Activated T-helper 1 cell treated with anti-CD3 and anti-CD28 coated beads, Interleukin-2, amount 50 U/mL, for 16 hours (primary cell): ENCODE measurements at regions not wholly inside any gene's neighbourhood (a gene's known extent, or its start where the extent isn't known, plus 50 kb on each side); places are given as distances from the start of the nearest gene placed in this dataset.
"Not testable (repeated sequence)": the region's sequence is repeated elsewhere in the genome, so short reads cannot be mapped to it uniquely, and the experiment has no call there.

Source experiments
- DNase-seq, 2 donors: peaks; one replicate each; pipeline ENCODE4 v3.0.0-alpha.2; 2020; ENCODE audit warnings: low read depth in 1 of 2, low spot score in 1 of 2

GRCh38 chr20:51129147-51129776, 106.4 kb upstream of the KCNG1 start:
- no peak for DNase-seq

- DNase-seq = no peak
Measured at GRCh38 chr20:51128198-51128597, 105.3 kb upstream of the KCNG1 start.

GRCh38 chr20:51127713-51128112, 104.8 kb upstream of the KCNG1 start:
- no peak for DNase-seq

- DNase-seq = no peak
Measured at GRCh38 chr20:51126337-51126736, 103.4 kb upstream of the KCNG1 start.

- DNase-seq = no peak
Measured at GRCh38 chr20:51125780-51126179, 102.9 kb upstream of the KCNG1 start.

GRCh38 chr20:51125105-51125504, 102.2 kb upstream of the KCNG1 start:
- DNase-seq = no peak

GRCh38 chr20:51123887-51124286, 101.0 kb upstream of the KCNG1 start:
- DNase-seq = not testable (repeated sequence)

- DNase-seq = no peak
Measured at GRCh38 chr20:51122931-51123658, 100.2 kb upstream of the KCNG1 start.

GRCh38 chr20:51121901-51122412, 99.0 kb upstream of the KCNG1 start:
- DNase-seq = no peak

GRCh38 chr20:51121272-51121671, 98.4 kb upstream of the KCNG1 start:
- DNase-seq = no peak

GRCh38 chr20:51120868-51121267, 98.0 kb upstream of the KCNG1 start:
- DNase-seq = no peak

- DNase-seq = no peak
Measured at GRCh38 chr20:51120438-51120837, 97.5 kb upstream of the KCNG1 start.

- DNase-seq = no peak
Measured at GRCh38 chr20:51119914-51120313, 97.0 kb upstream of the KCNG1 start.

- DNase-seq = no peak
Measured at GRCh38 chr20:51118985-51119527, 96.1 kb upstream of the KCNG1 start.

GRCh38 chr20:51118216-51118615, 95.3 kb upstream of the KCNG1 start:
- DNase-seq = no peak

GRCh38 chr20:51116765-51117686, 94.1 kb upstream of the KCNG1 start:
- no peak for DNase-seq

GRCh38 chr20:51111290-51111689, 88.4 kb upstream of the KCNG1 start:
- no peak for DNase-seq

- DNase-seq = no peak
Measured at GRCh38 chr20:51108638-51109363, 85.9 kb upstream of the KCNG1 start.

GRCh38 chr20:51106011-51106410, 83.1 kb upstream of the KCNG1 start:
- no peak for DNase-seq
